ENCODE measurements at regions not wholly inside any gene's neighbourhood (a gene's known extent, or its start where the extent isn't known, plus 50 kb on each side); places are given as distances from the start of the nearest gene placed in this dataset.

DNA sequence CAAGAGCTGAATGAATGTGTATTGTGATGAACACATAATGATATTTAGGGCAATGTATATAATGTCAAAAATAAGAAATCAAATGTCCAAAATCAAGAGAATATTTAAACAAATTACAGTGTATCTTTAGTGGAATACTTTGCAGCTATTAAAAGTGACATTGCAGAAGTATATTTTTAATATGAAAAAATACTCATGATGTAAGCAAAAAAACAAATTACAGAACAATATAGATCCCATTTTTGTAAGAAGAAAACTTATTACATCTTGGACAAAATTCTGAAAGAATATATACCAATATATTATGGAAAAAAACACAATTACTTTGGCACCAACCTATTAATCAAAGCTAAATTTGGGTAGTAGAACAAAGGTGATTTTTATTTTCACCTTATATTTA lies 308.2 kb upstream of the NEBL start:
- intact Hi-C loops (cut with micrococcal nuclease; ENCODE audit: unreplicated experiment) (no loop called here), in situ Hi-C loops (cut with HindIII; ENCODE audit: low pct_unique_long_range_greater_than_20kb, low sequenced_read_pairs) (no loop called here)
- H3K4me1 ChIP-seq (ENCODE audit: control insufficient read depth, insufficient read depth, low read length), result no peaks in the 10 kb centered on the region; the same call in 1 of the 2 replicates
- no TSS peak for BruUV-seq (replicated peaks)
- ChIA-PET POLR2A (no interaction called here), CTCF (no interaction called here)
- H3K4me3 ChIP-seq (ENCODE audit: low read depth in 2 of 2, low read length in 2 of 2), result no peak overlapping the region
- no peaks in the 10 kb centered on the region for H3K27me3 ChIP-seq (ENCODE audit: control insufficient read depth, insufficient read depth, low read length)
- no peak for TF ChIP-seq POLR2AphosphoS5 (IDR thresholded peaks at IDR 0.05; ENCODE audit: low read depth, low read length)
- no peak for TF ChIP-seq SIN3A (IDR thresholded peaks at IDR 0.05; ENCODE audit: borderline replicate concordance, insufficient read depth, low read depth, low read length)
- TF ChIP-seq, protein P1, sequence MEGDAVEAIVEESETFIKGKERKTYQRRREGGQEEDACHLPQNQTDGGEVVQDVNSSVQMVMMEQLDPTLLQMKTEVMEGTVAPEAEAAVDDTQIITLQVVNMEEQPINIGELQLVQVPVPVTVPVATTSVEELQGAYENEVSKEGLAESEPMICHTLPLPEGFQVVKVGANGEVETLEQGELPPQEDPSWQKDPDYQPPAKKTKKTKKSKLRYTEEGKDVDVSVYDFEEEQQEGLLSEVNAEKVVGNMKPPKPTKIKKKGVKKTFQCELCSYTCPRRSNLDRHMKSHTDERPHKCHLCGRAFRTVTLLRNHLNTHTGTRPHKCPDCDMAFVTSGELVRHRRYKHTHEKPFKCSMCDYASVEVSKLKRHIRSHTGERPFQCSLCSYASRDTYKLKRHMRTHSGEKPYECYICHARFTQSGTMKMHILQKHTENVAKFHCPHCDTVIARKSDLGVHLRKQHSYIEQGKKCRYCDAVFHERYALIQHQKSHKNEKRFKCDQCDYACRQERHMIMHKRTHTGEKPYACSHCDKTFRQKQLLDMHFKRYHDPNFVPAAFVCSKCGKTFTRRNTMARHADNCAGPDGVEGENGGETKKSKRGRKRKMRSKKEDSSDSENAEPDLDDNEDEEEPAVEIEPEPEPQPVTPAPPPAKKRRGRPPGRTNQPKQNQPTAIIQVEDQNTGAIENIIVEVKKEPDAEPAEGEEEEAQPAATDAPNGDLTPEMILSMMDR (IDR thresholded peaks at IDR 0.05), result no peak
- TF ChIP-seq TCF7L2 (IDR thresholded peaks at IDR 0.05; ENCODE audit: low read depth, low read length), result no peak
- TF ChIP-seq, protein P2, sequence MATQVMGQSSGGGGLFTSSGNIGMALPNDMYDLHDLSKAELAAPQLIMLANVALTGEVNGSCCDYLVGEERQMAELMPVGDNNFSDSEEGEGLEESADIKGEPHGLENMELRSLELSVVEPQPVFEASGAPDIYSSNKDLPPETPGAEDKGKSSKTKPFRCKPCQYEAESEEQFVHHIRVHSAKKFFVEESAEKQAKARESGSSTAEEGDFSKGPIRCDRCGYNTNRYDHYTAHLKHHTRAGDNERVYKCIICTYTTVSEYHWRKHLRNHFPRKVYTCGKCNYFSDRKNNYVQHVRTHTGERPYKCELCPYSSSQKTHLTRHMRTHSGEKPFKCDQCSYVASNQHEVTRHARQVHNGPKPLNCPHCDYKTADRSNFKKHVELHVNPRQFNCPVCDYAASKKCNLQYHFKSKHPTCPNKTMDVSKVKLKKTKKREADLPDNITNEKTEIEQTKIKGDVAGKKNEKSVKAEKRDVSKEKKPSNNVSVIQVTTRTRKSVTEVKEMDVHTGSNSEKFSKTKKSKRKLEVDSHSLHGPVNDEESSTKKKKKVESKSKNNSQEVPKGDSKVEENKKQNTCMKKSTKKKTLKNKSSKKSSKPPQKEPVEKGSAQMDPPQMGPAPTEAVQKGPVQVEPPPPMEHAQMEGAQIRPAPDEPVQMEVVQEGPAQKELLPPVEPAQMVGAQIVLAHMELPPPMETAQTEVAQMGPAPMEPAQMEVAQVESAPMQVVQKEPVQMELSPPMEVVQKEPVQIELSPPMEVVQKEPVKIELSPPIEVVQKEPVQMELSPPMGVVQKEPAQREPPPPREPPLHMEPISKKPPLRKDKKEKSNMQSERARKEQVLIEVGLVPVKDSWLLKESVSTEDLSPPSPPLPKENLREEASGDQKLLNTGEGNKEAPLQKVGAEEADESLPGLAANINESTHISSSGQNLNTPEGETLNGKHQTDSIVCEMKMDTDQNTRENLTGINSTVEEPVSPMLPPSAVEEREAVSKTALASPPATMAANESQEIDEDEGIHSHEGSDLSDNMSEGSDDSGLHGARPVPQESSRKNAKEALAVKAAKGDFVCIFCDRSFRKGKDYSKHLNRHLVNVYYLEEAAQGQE (IDR thresholded peaks at IDR 0.05; ENCODE audit: insufficient read depth in 1 of 2, low read depth in 2 of 2, low read length in 1 of 2), result no peak
- DNase-seq (ENCODE audit: low read depth, low spot score) (no peak), ATAC-seq (no peak)
- H3K27ac ChIP-seq (ENCODE audit: low read length), result no peak overlapping the region
- H3K9me3 ChIP-seq (ENCODE audit: control insufficient read depth, insufficient read depth, low read depth, low read length), result no peaks in the 10 kb centered on the region
- no peaks in the 10 kb centered on the region for H3K36me3 ChIP-seq (ENCODE audit: control insufficient read depth, insufficient read depth, low read length)

DNA sequence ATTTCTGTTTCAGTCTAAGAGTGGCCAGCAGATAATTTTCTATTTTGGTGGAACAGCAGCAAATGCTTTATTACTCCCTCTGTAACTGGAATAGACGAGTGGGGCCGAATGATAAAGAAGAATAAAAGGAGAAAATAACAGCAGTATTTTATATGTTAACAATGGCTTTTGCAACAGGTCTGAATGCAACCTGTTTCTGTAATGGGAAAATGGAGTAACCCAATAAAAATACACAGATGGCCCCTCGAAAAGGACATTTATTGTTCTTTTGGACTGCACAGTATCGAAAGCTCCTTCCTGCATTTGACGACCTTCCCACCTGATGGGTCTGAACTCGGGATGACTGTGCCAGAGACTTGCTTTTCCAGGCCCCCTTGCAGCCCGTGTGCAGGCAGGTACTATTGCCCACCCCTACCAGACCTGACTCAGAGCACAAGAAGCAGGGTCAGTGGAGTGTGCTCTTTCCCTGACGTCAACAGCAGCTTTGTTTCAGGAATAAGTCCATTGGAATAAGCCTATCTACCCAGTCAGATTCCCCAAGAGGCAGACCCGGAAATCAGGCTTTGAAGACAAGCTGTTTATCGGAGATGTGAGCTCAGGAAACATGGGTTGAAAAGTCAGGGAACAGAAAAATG lies 306.5 kb upstream of the NEBL start:
- no peak for TF ChIP-seq SIN3A (IDR thresholded peaks at IDR 0.05; ENCODE audit: borderline replicate concordance, insufficient read depth, low read depth, low read length)
- TF ChIP-seq, protein P1 (IDR thresholded peaks at IDR 0.05), result no peak
- TF ChIP-seq TCF7L2 (IDR thresholded peaks at IDR 0.05; ENCODE audit: low read depth, low read length), result no peak
- TF ChIP-seq, protein P2 (IDR thresholded peaks at IDR 0.05; ENCODE audit: insufficient read depth in 1 of 2, low read depth in 2 of 2, low read length in 1 of 2), result no peak
- TF ChIP-seq POLR2AphosphoS5 (IDR thresholded peaks at IDR 0.05; ENCODE audit: low read depth, low read length), result no peak
- Histone ChIP-seq H3K27me3 (ENCODE audit: control insufficient read depth, insufficient read depth, low read length) (no peaks in the 10 kb centered on the region), H3K9me3 (ENCODE audit: control insufficient read depth, insufficient read depth, low read depth, low read length) (no peaks in the 10 kb centered on the region), H3K4me1 (ENCODE audit: control insufficient read depth, insufficient read depth, low read length) (no peaks in the 10 kb centered on the region; the same call in 1 of the 2 replicates), H3K27ac (ENCODE audit: low read length) (no peak overlapping the region), H3K36me3 (ENCODE audit: control insufficient read depth, insufficient read depth, low read length) (no peaks in the 10 kb centered on the region), H3K4me3 (ENCODE audit: low read depth in 2 of 2, low read length in 2 of 2) (no peak overlapping the region)
- intact Hi-C loops (cut with micrococcal nuclease; ENCODE audit: unreplicated experiment) (no loop called here), in situ Hi-C loops (cut with HindIII; ENCODE audit: low pct_unique_long_range_greater_than_20kb, low sequenced_read_pairs) (no loop called here)
- no TSS peak for BruUV-seq (replicated peaks)
- ATAC-seq (no peak), DNase-seq (ENCODE audit: low read depth, low spot score) (no peak)
- POLR2A ChIA-PET, result no interaction called here
- CTCF ChIA-PET, result no interaction called here
